Activated CD4-positive, alpha-beta T cell treated with anti-CD3 and anti-CD28 coated beads, Interleukin-2, amount 10 ng/mL, durations not matched to agents 24 days and 14 days (primary cell): ENCODE measurements at regions not wholly inside any gene's neighbourhood (a gene's known extent, or its start where the extent isn't known, plus 50 kb on each side); places are given as distances from the start of the nearest gene placed in this dataset.
"Not testable (repeated sequence)": the region's sequence is repeated elsewhere in the genome, so short reads cannot be mapped to it uniquely, and the experiment has no call there.

Experiments used
- DNase-seq: peaks from one replicate; pipeline ENCODE4 v3.0.0; 2022
- H3K27ac Mint-ChIP-seq: one replicate; pipeline ENCODE4 v1.8.0; 2022; ENCODE audit warnings: mild to moderate bottlenecking, mixed read lengths
- H3K27me3 Mint-ChIP-seq: one replicate; pipeline ENCODE4 v1.8.0; 2022; ENCODE audit warnings: mixed read lengths
- H3K36me3 Mint-ChIP-seq: one replicate; pipeline ENCODE4 v1.8.0; 2022; ENCODE audit warnings: low read depth, mild to moderate bottlenecking, mixed read lengths
- H3K4me1 Mint-ChIP-seq: one replicate; pipeline ENCODE4 v1.8.0; 2021; ENCODE audit warnings: mixed read lengths
- H3K4me3 Mint-ChIP-seq: one replicate; pipeline ENCODE4 v1.8.0; 2022; ENCODE audit warnings: mild to moderate bottlenecking, moderate library complexity, mixed read lengths
- H3K9me3 Mint-ChIP-seq: one replicate; pipeline ENCODE4 v1.8.0; 2021; ENCODE audit warnings: mixed read lengths
- intact Hi-C: fragments of 100-400 bp; cut with micrococcal nuclease; formaldehyde crosslinking; loops from one replicate; pipeline ENCODE4 v1.15.1; 2023

DNA sequence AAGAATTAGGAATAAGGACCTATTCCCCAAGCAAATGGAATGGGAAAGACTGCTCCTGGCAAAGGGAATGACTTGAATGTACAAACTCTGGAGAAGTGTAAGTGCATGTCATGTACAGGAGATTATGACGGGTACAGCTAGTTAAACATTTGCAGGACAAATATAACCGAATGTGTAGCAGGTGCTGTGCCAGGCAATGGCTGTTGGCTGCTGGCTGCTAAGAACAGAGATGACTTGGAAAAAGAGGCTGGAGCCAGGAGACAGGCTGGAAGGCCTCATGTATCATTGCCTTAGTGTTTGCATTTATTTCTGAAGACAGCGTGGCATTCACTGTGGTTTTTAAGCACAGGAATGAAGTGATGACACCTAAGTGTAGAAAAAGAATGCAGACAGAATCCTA, 136.8 kb downstream of the TTC8 start:
- H3K4me1 Mint-ChIP-seq: no peaks in the 10 kb centered on the region
- no peaks in the 10 kb centered on the region for H3K27me3 Mint-ChIP-seq
- no peak for DNase-seq
- no peaks in the 10 kb centered on the region for H3K9me3 Mint-ChIP-seq
- no peak overlapping the region for H3K27ac Mint-ChIP-seq
- H3K36me3 Mint-ChIP-seq: no peaks in the 10 kb centered on the region
- intact Hi-C loops: no loop called here
- H3K4me3 Mint-ChIP-seq: no peak overlapping the region

DNA sequence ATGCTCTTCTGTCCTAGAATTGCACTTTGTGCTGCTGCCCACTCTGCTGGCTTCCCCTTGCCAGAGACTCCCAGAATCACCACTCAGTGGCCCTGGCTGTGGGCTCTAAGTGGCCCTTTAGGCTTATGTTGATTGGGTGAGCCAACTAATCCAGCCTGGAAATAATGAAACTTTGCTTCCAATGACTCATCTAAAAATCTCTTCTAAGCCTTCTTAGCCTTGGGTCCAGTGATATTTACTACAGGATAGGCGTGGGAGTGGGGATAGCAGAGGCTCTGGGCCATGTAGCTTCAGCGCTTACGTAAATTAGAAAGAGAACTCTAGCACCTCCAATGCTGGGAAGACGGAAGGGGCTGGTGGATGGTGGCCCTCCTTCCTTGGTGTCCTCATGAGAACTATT, 137.9 kb downstream of the TTC8 start:
- DNase-seq: no peak
- Mint-ChIP-seq H3K27me3 (no peaks in the 10 kb centered on the region), H3K4me1 (no peaks in the 10 kb centered on the region), H3K27ac (no peak overlapping the region), H3K36me3 (no peaks in the 10 kb centered on the region), H3K9me3 (no peaks in the 10 kb centered on the region), H3K4me3 (no peak overlapping the region)
- intact Hi-C loops: no loop called here

DNA sequence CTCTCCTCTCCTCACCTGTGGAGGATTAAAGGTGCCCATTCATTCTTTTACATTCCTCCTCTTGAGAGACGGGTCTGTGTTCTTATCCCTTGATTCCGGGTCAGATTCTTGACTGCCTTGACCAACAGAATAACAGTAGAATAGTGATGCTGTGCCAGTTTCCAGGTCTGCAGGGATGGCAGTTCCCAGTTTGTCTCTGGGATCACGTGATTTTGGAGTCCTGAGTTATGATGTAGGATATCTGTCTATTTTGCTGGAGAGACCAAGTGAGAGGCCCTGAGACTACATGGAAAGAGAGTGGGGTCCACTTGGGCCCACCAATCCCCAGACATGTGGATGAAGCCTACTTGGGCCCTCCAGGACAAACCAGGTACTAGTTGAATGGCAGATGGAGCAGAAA, 142.8 kb downstream of the TTC8 start:
- Mint-ChIP-seq H3K27me3 (no peaks in the 10 kb centered on the region), H3K4me3 (no peak overlapping the region), H3K27ac (no peak overlapping the region), H3K4me1 (no peaks in the 10 kb centered on the region), H3K9me3 (no peaks in the 10 kb centered on the region), H3K36me3 (no peaks in the 10 kb centered on the region)
- no peak for DNase-seq
- intact Hi-C loops: no loop called here

DNA sequence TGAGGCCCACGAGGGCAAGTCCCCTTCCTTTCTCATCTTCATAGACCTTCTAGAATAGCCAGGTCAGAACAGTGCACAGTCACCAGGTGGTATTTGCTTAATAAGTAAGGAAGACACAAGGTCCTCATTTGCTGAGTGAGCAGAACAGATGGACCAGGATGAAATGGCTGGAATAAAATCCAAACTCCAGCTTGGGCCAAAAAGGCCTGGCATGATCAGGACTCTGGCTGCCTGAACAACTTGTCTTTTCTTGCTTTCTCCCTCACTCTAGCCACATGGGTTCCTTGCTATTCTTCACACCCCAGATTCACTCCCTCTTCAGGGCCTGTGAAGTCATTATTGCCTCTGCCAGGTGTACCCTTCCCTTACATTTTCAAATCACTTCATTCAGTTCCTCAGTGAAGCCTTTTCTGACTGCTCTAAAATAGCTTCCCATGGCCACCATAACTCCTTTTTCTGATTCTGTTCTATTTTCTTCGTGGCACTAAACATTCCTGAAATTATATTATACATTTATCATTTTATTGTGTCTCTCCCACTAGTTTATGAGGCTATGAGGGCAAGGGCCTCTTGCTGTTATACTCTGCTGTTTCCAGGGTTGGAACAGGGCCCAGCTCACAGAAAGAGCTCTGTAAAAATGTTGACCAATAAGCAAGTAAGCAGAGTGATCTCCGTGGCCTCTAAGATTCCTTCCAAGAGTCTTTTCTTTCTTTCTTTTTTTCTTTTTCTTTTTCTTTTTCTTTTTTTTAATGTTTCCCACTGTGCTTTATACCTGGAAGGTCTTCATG, 150.8 kb downstream of the TTC8 start:
- DNase-seq: no peak
- H3K9me3 Mint-ChIP-seq: peaks cover 8% of the 10 kb centered on the region
- no peaks in the 10 kb centered on the region for H3K4me1 Mint-ChIP-seq
- H3K27me3 Mint-ChIP-seq: peaks cover 10% of the 10 kb centered on the region
- H3K36me3 Mint-ChIP-seq: no peaks in the 10 kb centered on the region
- no peak overlapping the region for H3K4me3 Mint-ChIP-seq
- intact Hi-C loops: no loop called here
- H3K27ac Mint-ChIP-seq: no peak overlapping the region

DNA sequence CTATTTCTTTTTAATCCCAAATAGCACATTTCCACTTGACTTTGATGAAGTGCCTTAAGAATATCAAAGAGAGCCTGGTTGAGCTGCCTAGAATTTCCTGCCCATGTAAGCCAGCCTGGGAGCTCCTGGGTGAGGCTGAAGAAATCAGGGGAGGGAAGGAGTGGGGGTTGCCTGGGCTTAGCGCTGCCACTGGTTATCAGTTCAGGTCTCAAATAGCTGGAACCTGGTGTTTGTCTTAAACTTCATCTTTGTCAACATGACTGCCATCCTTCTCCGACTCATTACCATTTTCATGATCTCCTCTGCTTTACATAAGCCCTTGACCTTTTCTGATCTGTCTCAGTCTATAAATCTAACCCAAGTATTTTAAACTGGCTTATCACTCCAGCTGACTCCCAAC, 151.5 kb downstream of the TTC8 start:
- Mint-ChIP-seq H3K4me1 (no peaks in the 10 kb centered on the region), H3K27ac (no peak overlapping the region), H3K4me3 (no peak overlapping the region), H3K36me3 (no peaks in the 10 kb centered on the region), H3K27me3 (peaks cover 10% of the 10 kb centered on the region), H3K9me3 (peaks cover 8% of the 10 kb centered on the region)
- intact Hi-C loops: no loop called here
- DNase-seq: no peak

DNA sequence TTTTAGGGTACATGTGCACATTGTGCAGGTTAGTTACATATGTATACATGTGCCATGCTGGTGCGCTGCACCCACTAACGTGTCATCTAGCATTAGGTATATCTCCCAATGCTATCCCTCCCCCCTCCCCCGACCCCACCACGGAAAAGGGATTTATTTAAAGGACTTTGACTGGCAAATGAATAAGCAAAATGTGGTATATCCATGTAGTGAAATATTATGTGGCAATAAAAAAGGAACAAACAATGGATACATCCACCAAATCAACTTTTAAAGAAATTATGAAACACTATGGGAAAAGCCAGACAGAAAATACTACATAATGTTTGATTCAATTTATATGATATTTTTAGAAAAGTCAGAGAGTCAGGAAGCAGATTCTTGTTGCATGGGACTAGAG, 156.5 kb downstream of the TTC8 start:
- H3K27ac Mint-ChIP-seq, H3K4me3 Mint-ChIP-seq, DNase-seq, H3K36me3 Mint-ChIP-seq, intact Hi-C loops, H3K9me3 Mint-ChIP-seq, H3K4me1 Mint-ChIP-seq: not testable (repeated sequence)
- H3K27me3 Mint-ChIP-seq: peaks cover 10% of the 10 kb centered on the region

DNA sequence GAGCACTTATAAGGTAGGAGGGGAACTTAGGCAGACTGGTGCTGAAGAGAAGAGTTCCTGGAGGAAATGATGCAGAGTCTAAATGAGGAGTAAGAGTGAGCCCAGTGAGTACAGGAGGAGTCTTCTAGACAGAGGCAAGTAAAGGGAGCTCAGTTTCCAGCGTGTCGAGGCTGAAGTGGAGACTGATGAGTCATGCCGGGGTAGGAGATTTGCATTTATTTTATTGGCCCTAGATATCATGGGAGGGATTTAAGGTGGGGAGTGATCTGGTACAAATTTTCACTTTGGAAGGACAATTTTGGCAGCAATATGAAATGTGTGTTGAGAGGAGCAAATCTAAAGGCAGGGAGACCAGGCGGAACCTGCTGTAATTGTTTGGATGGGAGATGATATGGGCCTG, 157.5 kb downstream of the TTC8 start:
- Mint-ChIP-seq H3K4me1 (no peaks in the 10 kb centered on the region), H3K9me3 (peaks cover 8% of the 10 kb centered on the region), H3K4me3 (no peak overlapping the region), H3K27ac (no peak overlapping the region), H3K36me3 (no peaks in the 10 kb centered on the region), H3K27me3 (peaks cover 10% of the 10 kb centered on the region)
- intact Hi-C loops: no loop called here
- no peak for DNase-seq

DNA sequence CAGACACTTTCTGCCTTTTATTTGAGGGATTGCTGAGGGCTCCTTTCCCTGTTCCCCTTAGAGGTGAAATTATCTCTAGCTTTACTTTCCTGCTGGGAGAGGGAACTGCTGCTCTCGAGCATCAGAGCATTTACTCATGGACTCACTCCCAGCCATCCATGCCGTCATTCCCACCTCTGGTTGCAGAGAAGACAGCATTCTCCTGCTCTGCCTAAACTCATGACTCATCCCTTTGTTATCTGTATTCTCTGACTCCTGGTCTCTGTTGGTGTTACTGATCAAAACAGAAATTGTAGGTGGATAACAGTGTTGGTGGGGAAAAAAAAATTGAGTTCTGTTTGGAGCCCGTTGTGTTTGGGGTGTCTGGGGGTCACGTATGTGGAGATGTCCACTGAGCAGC, 159.3 kb downstream of the TTC8 start:
- peaks cover 3% of the 10 kb centered on the region for H3K27me3 Mint-ChIP-seq
- H3K36me3 Mint-ChIP-seq: no peaks in the 10 kb centered on the region
- no peaks in the 10 kb centered on the region for H3K4me1 Mint-ChIP-seq
- intact Hi-C loops: no loop called here
- no peak for DNase-seq
- H3K27ac Mint-ChIP-seq: no peak overlapping the region
- H3K9me3 Mint-ChIP-seq: no peaks in the 10 kb centered on the region
- no peak overlapping the region for H3K4me3 Mint-ChIP-seq

DNA sequence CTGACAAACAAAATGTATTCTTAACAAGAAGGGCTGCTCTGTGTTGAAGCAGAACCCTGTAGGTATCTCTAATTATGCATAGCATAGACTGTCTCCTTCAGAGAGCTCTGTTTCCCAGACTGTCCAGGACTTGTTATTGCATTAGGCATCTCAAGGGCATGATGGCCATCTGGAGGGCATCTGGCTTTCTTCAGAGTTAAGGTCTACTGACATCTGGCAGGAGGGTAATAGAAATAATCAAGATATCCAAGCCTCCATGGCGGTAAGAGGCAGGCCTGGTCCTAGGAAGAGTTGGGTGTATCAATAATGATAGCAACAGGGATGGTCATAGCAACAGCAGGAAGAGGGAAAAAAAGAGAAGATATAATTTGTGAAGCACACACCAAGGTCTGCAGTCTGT, 161.2 kb downstream of the TTC8 start:
- no peaks in the 10 kb centered on the region for H3K9me3 Mint-ChIP-seq
- no peaks in the 10 kb centered on the region for H3K4me1 Mint-ChIP-seq
- H3K4me3 Mint-ChIP-seq: no peak overlapping the region
- no peak for DNase-seq
- intact Hi-C loops: no loop called here
- no peak overlapping the region for H3K27ac Mint-ChIP-seq
- H3K27me3 Mint-ChIP-seq: no peaks in the 10 kb centered on the region
- H3K36me3 Mint-ChIP-seq: no peaks in the 10 kb centered on the region

DNA sequence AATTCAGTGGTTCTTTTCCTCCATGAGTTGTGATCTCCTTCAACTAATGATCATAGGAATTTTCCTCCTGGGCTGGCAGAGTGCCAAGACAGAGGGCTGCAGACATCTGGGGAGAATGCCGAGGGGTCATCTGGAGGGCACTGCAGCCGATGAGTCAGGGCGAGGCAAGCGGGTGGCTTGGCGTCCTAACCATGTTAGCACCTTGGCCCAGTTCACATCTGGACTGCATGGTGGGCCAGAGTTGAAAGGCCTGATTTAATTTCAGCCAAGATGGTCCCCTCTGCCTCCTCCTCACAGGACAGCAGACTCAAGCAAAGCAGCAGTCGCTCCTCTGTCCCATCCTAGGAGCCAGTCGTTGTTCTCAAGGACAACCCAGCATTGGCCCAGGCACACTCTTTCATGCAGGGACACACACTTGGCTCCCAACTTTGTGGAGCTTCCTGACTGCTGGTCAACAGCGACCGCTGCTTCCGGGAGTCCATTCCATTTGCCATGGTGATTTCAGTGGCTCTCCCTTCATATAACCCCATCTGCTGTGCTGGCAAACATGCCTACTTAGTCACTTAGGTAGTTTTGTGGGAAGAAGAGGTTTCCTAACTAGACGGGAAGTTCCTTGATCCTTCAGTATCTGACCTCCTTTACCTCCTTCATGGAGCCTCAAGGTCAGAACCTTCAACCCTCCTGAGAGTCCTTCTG, 161.8 kb downstream of the TTC8 start:
- Mint-ChIP-seq H3K27me3 (no peaks in the 10 kb centered on the region), H3K4me1 (no peaks in the 10 kb centered on the region), H3K27ac (no peak overlapping the region), H3K9me3 (no peaks in the 10 kb centered on the region), H3K4me3 (no peak overlapping the region), H3K36me3 (no peaks in the 10 kb centered on the region)
- intact Hi-C loops: no loop called here
- DNase-seq: no peak

DNA sequence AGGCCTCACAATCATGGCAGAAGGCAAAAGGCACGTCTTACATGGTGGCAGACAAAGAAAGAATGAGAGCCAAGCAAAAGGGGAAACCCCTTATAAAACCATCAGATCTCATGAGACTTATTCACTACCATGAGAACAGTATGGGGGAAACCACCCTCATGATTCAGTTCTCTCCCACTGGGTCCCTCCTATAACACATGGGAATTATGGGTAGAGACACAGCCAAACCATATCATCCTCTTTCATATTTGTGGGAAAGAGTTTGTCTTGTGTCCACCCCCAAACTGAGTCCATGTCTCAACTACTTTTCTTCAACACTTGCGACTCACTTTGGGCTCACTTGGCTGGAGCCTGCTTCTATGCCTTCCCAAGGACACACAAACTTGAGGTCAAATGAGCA, 162.5 kb downstream of the TTC8 start:
- intact Hi-C loops: not testable (repeated sequence)

DNA sequence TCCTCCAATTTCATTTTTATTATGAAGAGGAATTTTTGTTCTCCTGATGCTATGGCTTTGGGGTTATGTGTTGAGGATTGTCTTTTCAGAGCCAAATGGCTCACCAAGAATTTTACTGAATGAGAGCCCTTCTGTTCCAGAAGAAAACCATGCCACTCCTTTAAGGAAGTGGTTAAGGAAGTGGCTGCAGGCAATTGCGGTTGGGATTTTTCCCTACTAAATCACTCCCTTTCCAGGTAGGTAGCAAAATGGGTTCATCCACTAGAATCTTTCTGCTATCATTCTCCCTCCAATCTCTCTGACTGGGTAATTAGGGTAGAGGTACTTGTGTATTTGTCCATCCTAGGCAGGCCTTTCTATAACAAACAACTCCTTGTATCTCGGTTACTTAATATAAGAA, 163.1 kb downstream of the TTC8 start:
- Mint-ChIP-seq H3K4me1 (no peaks in the 10 kb centered on the region), H3K27me3 (peaks cover 2% of the 10 kb centered on the region), H3K4me3 (no peak overlapping the region)

More for the DNA sequence above, 162.5 kb downstream of the TTC8 start:
- DNase-seq, H3K36me3 Mint-ChIP-seq, H3K4me1 Mint-ChIP-seq, H3K27ac Mint-ChIP-seq, H3K9me3 Mint-ChIP-seq, H3K27me3 Mint-ChIP-seq, H3K4me3 Mint-ChIP-seq: not testable (repeated sequence)

DNA sequence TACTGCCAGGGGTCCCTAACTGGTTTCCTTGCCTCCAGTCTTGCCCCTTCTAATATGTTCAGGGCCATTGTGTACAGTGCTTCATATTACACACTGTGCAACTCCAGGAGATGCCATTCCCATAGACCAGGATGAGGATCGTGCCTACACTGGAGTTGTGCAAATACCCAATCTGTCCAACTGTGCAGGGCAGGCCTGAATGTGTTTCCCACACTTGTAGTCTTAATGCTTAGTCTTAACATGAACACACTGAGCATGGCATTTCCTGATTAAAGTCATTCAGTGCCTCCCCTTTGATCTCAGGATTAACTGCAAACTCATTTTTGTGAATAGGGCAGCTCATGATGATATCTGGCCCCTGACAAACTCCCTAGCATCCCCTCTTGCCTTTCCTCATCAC, 165.5 kb downstream of the TTC8 start:
- Mint-ChIP-seq H3K4me3 (no peak overlapping the region), H3K4me1 (no peaks in the 10 kb centered on the region), H3K9me3 (no peaks in the 10 kb centered on the region), H3K36me3 (no peaks in the 10 kb centered on the region), H3K27me3 (peaks cover 2% of the 10 kb centered on the region), H3K27ac (no peak overlapping the region)
- intact Hi-C loops: no loop called here
- no peak for DNase-seq

More for the DNA sequence above, 163.1 kb downstream of the TTC8 start:
- intact Hi-C loops: no loop called here
- no peaks in the 10 kb centered on the region for H3K36me3 Mint-ChIP-seq
- H3K9me3 Mint-ChIP-seq: no peaks in the 10 kb centered on the region
- H3K27ac Mint-ChIP-seq: no peak overlapping the region
- no peak for DNase-seq

DNA sequence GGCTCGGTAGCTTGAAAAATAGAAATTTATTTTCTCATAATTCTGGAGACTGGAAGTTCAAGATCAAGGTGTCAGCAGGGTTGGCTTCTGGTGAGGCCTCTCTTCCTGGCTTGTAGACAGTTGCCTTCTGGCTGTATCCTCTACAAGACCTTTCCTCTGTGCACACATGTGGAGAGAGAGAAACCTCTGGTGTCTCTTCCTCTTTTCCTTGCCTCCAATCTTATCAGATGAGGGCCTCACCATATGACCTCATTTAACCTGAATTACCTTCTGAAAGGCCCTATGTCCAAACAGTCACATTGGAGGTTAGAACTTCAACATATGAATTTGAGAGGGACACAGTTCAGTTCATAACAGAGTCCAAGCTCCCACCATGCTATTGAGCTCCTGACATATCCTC, 166.4 kb downstream of the TTC8 start:
- Mint-ChIP-seq H3K27ac (no peak overlapping the region), H3K36me3 (no peaks in the 10 kb centered on the region), H3K4me1 (no peaks in the 10 kb centered on the region), H3K4me3 (no peak overlapping the region), H3K9me3 (no peaks in the 10 kb centered on the region), H3K27me3 (peaks cover 2% of the 10 kb centered on the region)
- intact Hi-C loops: no loop called here
- DNase-seq: no peak

DNA sequence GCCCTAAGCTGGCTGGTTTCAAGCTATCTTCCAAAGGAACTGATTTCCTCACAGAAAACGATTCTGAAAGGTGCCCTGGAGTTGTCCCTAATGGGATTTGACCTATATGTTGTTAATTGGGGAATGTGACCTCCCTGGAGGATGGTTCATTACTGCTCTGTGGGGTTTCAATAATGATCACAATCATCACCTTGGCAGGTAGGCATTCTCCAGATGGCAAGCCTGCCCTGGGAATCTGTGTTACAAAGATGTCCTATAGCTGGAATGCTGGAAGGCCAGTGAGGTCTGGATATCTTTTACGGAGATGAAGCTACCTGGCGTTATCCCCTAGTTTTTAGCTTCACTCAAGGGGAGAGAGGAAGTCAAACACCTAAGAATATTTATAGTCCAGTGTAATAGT, 167.6 kb downstream of the TTC8 start:
- no peaks in the 10 kb centered on the region for H3K9me3 Mint-ChIP-seq
- no peak overlapping the region for H3K27ac Mint-ChIP-seq
- DNase-seq: no peak
- H3K36me3 Mint-ChIP-seq: no peaks in the 10 kb centered on the region
- intact Hi-C loops: no loop called here
- H3K4me1 Mint-ChIP-seq: no peaks in the 10 kb centered on the region
- peaks cover 2% of the 10 kb centered on the region for H3K27me3 Mint-ChIP-seq
- no peak overlapping the region for H3K4me3 Mint-ChIP-seq
